Kidney (tissue), 13 donors: ENCODE measurements at regions not wholly inside any gene's neighbourhood (a gene's known extent, or its start where the extent isn't known, plus 50 kb on each side); places are given as distances from the start of the nearest gene placed in this dataset.

Experiments used
- DNase-seq, 5 donors: peaks; one replicate each; pipeline ENCODE4 v3.0.0-alpha.2; 2013 to 2020
- FAIRE-seq: peaks from 2 replicates; lab custom pipeline; 2012; peaks lifted over from hg19 to GRCh38; lab: Jason Lieb, UNC
- H3K27ac ChIP-seq, 2 donors: one replicate each; pipeline ENCODE4 v1.7.0; 2013; ENCODE audit warnings: low read depth in 2 of 2, low read length in 2 of 2, inconsistent platforms in 1 of 2
- H3K27me3 ChIP-seq: one replicate; pipeline ENCODE4 v1.7.1; 2013; ENCODE audit warnings: low read length, inconsistent platforms; ENCODE audit not compliant: control insufficient read depth, insufficient read depth
- H3K36me3 ChIP-seq, 3 donors: one replicate each; pipeline versions ENCODE4 v1.7.0 to v1.7.1; 2013; ENCODE audit warnings: low read length in 3 of 3, control low read depth in 1 of 3, inconsistent platforms in 1 of 3; ENCODE audit not compliant: insufficient read depth in 3 of 3, control insufficient read depth in 2 of 3
- H3K4me1 ChIP-seq, 3 donors: one replicate each; pipeline versions ENCODE4 v1.7.0 to v1.7.1; 2013; ENCODE audit warnings: low read length in 3 of 3, inconsistent platforms in 1 of 3, low read depth in 1 of 3; ENCODE audit not compliant: control insufficient read depth in 2 of 3, insufficient read depth in 2 of 3
- H3K4me3 ChIP-seq, 3 donors: one replicate each; pipeline versions ENCODE4 v1.7.0 to v1.8.1; 2013; ENCODE audit warnings: low read length in 3 of 3, control low read depth in 1 of 3, inconsistent platforms in 1 of 3
- H3K9ac ChIP-seq, 3 donors: one replicate each; pipeline versions ENCODE4 v1.7.0 to v1.7.1; 2013; ENCODE audit warnings: low read length in 3 of 3, control low read depth in 1 of 3, inconsistent platforms in 1 of 3
- H3K9me3 ChIP-seq, 3 donors: one replicate each; pipeline versions ENCODE4 v1.7.0 to v1.7.1; 2013; ENCODE audit warnings: low read length in 3 of 3, control low read depth in 1 of 3, inconsistent platforms in 1 of 3; ENCODE audit not compliant: control insufficient read depth in 2 of 3, insufficient read depth in 1 of 3
- intact Hi-C: fragments of 100-400 bp; cut with DNase I; formaldehyde crosslinking; loops from one replicate; pipeline ENCODE4 v1.11.1; 2022
- TF ChIP-seq, protein P1 (sequence below): IDR thresholded peaks from 3 replicates; pipeline ENCODE4 v1.5.1; 2012; ENCODE audit warnings: mild to moderate bottlenecking, moderate library complexity, borderline replicate concordance; ENCODE audit not compliant: insufficient read depth; ENCODE audit errors: extremely low read depth
- donor health status: control.
- donor health status: control.
- donor health status: control.
- donor health status: control.
- donor health status: control.
- donor health status: DM: yes; HTN: yes; CAD: no.
- donor health status: Normal renal cell carcinoma (clear cell type).

DNA sequence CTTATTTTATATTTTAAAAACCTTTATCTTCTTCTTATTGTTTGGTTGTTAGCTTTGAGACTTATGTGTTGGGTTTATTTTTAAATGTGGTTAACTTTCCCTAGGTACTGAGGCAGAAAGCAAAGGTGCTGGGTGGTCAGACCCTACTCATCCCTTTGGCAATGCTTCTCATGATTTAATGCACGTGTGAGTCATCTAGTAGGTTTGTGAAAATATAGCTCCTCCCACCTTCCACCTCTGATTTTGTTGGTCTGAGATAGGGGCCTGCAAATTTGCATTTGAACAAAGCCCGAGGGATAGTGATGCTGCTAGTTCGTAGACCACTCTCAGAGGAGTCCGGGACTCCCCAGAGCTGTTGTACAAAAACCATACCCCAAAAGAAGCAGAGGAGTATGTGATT is 771.3 kb upstream of the ARGLU1 start:
- Histone ChIP-seq H3K27me3 (no peaks in the 10 kb centered on the region), H3K4me3 (no peak overlapping the region), H3K9me3 (no peaks in the 10 kb centered on the region), H3K36me3 (no peaks in the 10 kb centered on the region), H3K9ac (no peak overlapping the region), H3K4me1 (no peaks in the 10 kb centered on the region), H3K27ac (no peak overlapping the region)
- no peak for FAIRE-seq
- TF ChIP-seq, protein P1, sequence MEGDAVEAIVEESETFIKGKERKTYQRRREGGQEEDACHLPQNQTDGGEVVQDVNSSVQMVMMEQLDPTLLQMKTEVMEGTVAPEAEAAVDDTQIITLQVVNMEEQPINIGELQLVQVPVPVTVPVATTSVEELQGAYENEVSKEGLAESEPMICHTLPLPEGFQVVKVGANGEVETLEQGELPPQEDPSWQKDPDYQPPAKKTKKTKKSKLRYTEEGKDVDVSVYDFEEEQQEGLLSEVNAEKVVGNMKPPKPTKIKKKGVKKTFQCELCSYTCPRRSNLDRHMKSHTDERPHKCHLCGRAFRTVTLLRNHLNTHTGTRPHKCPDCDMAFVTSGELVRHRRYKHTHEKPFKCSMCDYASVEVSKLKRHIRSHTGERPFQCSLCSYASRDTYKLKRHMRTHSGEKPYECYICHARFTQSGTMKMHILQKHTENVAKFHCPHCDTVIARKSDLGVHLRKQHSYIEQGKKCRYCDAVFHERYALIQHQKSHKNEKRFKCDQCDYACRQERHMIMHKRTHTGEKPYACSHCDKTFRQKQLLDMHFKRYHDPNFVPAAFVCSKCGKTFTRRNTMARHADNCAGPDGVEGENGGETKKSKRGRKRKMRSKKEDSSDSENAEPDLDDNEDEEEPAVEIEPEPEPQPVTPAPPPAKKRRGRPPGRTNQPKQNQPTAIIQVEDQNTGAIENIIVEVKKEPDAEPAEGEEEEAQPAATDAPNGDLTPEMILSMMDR: no peak
- DNase-seq: no peak
- intact Hi-C loops: no loop called here

DNA sequence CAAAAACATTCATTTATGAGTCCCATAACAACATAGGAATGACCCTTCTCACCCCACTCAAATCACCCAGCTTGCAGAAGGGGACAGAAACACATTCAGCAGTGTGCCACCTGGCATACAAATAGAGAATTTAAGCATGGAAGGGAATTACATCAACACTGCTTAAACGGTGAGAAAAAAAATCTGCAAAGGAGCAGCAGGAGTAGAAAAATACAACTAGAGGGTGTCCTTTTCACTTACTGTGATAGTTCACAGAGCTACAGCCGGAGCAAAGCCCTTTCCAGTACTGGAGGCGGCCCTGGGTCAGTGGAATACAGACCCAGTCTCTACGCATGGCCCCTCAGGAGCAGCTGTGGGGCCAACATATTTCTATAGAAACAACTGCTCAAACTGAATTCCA is 764.3 kb upstream of the ARGLU1 start:
- TF ChIP-seq, protein P1: no peak
- FAIRE-seq (no peak), DNase-seq (no peak)
- H3K27me3 ChIP-seq: no peaks in the 10 kb centered on the region
- H3K4me1 ChIP-seq: no peaks in the 10 kb centered on the region
- no peak overlapping the region for H3K27ac ChIP-seq
- no peaks in the 10 kb centered on the region for H3K9me3 ChIP-seq
- no peak overlapping the region for H3K4me3 ChIP-seq
- intact Hi-C loops: no loop called here
- H3K36me3 ChIP-seq: no peaks in the 10 kb centered on the region
- no peak overlapping the region for H3K9ac ChIP-seq

DNA sequence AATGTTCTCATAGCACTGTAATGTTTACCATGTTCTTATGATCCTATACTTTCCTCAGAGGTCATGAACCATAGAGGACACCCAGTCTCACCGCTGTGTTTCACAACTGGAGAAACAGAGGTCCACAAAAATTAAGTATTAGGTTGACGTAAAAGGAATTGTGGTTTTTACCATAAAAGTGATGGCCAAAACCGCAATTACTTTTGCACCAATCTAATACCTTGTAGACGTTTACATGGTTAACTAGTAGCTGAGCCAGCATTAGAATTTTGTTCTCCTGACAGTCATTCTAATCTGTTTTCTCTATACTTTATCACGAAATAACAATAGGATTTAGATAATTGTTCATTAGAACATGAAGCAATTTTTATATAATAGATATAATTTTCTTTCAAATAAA is 763.4 kb upstream of the ARGLU1 start:
- no peak overlapping the region for H3K9ac ChIP-seq
- H3K36me3 ChIP-seq: no peaks in the 10 kb centered on the region
- H3K27me3 ChIP-seq: no peaks in the 10 kb centered on the region
- H3K4me3 ChIP-seq: no peak overlapping the region
- no peak for DNase-seq
- no peak for FAIRE-seq
- no peak overlapping the region for H3K27ac ChIP-seq
- TF ChIP-seq, protein P1: no peak
- intact Hi-C loops: no loop called here
- no peaks in the 10 kb centered on the region for H3K4me1 ChIP-seq
- no peaks in the 10 kb centered on the region for H3K9me3 ChIP-seq

DNA sequence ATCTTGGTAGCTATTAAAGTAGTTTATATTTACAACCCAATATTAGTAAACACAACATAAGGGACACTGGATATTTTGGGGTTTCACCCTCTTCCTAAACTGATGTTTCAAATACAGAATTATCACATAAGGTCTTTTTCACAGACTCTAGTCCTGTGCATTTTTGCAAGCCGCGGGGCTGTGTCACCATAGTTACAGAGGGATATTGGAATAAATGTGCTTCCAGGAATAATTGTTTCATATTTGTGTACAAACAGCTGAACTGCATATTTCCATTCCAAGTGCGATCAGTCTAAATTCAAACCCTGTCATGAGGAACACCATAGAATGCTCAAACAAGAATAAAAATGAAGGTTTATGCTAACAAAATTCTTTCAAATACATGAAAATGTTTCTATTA is 762.5 kb upstream of the ARGLU1 start:
- FAIRE-seq (no peak), DNase-seq (no peak)
- H3K27ac ChIP-seq: no peak overlapping the region
- no peak overlapping the region for H3K9ac ChIP-seq
- H3K36me3 ChIP-seq: no peaks in the 10 kb centered on the region
- H3K27me3 ChIP-seq: no peaks in the 10 kb centered on the region
- H3K9me3 ChIP-seq: no peaks in the 10 kb centered on the region
- intact Hi-C loops: no loop called here
- TF ChIP-seq, protein P1: no peak
- no peaks in the 10 kb centered on the region for H3K4me1 ChIP-seq
- no peak overlapping the region for H3K4me3 ChIP-seq
